Ascending aorta (tissue), 2 donors: ENCODE measurements at regions not wholly inside any gene's neighbourhood (a gene's known extent, or its start where the extent isn't known, plus 50 kb on each side); places are given as distances from the start of the nearest gene placed in this dataset.

Experiments used
- DNase-seq, 2 donors: peaks; one replicate each; pipeline ENCODE4 v3.0.0-alpha.2; 2019; ENCODE audit warnings: low spot score in 2 of 2
- H3K27ac ChIP-seq, 2 donors: fragments of 200-600 bp; sonication (generic); one replicate each; pipeline ENCODE4 v1.5.1; 2016 to 2017; ENCODE audit warnings: mild to moderate bottlenecking in 1 of 2
- H3K27me3 ChIP-seq: fragments of 200-600 bp; sonication (generic); one replicate; pipeline ENCODE4 v1.5.1; 2017
- H3K36me3 ChIP-seq, 2 donors: fragments of 200-600 bp; sonication (generic); one replicate each; pipeline ENCODE4 v1.5.1; 2016
- H3K4me1 ChIP-seq, 2 donors: fragments of 200-600 bp; sonication (generic); one replicate each; pipeline ENCODE4 v1.5.1; 2016 to 2017; ENCODE audit warnings: mild to moderate bottlenecking in 1 of 2
- H3K4me3 ChIP-seq, 2 donors: fragments of 200-600 bp; sonication (generic); one replicate each; pipeline ENCODE4 v1.5.1; 2016 to 2017; ENCODE audit warnings: mild to moderate bottlenecking in 1 of 2
- H3K9me3 ChIP-seq, 2 donors: fragments of 200-600 bp; sonication (generic); one replicate each; pipeline ENCODE4 v1.5.1; 2016
- CTCF ChIP-seq, 3 experiments: fragments of 200-600 bp in 2 of 3; fragments of 450-650 bp in 1 of 3; sonication (generic) in 2 of 3; IDR thresholded peaks; one replicate each; pipeline ENCODE4 v1.5.1; 2016 to 2019; ENCODE audit warnings: antibody characterized with exemption in 3 of 3, mild to moderate bottlenecking in 1 of 3, moderate library complexity in 1 of 3
- intact Hi-C: fragments of 100-400 bp; cut with DNase I; formaldehyde crosslinking; loops from one replicate; pipeline ENCODE4 v1.15.1; 2023

- no peak for DNase-seq
- intact Hi-C loops: no loop called here
- no peaks in the 10 kb centered on the region for H3K27me3 ChIP-seq
- H3K4me1 ChIP-seq: no peaks in the 10 kb centered on the region
- H3K36me3 ChIP-seq: no peaks in the 10 kb centered on the region
- no peak for TF ChIP-seq CTCF (IDR thresholded peaks at IDR 0.05)
- no peak overlapping the region for H3K27ac ChIP-seq
- no peaks in the 10 kb centered on the region for H3K9me3 ChIP-seq
- no peak overlapping the region for H3K4me3 ChIP-seq
Observed at GRCh38 chr11:80593648-80594374, 1153.0 kb upstream of the TENM4 start.

DNA sequence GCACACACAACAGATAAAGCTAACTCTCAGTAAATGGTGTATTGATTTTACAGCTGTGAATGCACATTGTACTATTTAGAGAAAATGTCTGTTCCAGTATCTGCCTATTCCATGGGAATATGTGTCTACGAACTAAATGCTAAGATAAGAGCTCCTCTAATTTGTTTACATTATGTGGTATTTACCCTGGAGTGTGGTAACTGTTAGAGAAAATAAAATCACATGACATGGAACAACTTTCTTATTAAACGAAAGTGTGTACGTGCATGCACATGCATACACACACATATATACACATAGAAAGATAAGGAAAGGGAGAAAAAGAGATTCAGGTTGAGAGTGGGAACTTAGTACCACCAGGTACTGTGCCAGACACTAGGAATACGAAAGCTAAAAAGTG, 1151.7 kb upstream of the TENM4 start:
- Histone ChIP-seq H3K4me3 (no peak overlapping the region), H3K27ac (no peak overlapping the region), H3K4me1 (no peaks in the 10 kb centered on the region), H3K9me3 (no peaks in the 10 kb centered on the region), H3K36me3 (no peaks in the 10 kb centered on the region), H3K27me3 (no peaks in the 10 kb centered on the region)
- intact Hi-C loops: no loop called here
- no peak for TF ChIP-seq CTCF (IDR thresholded peaks at IDR 0.05)
- DNase-seq: no peak

GRCh38 chr11:80587906-80588305, 1147.1 kb upstream of the TENM4 start:
- H3K4me3 ChIP-seq: no peak overlapping the region
- H3K9me3 ChIP-seq: no peaks in the 10 kb centered on the region
- H3K27me3 ChIP-seq: no peaks in the 10 kb centered on the region
- no peak for DNase-seq
- no peak overlapping the region for H3K27ac ChIP-seq
- H3K4me1 ChIP-seq: no peaks in the 10 kb centered on the region
- H3K36me3 ChIP-seq: no peaks in the 10 kb centered on the region
- TF ChIP-seq CTCF (IDR thresholded peaks at IDR 0.05): no peak
- intact Hi-C loops: no loop called here

- no peaks in the 10 kb centered on the region for H3K9me3 ChIP-seq
- no peak for TF ChIP-seq CTCF (IDR thresholded peaks at IDR 0.05)
- intact Hi-C loops: no loop called here
Observed at GRCh38 chr11:80586464-80586863, 1145.6 kb upstream of the TENM4 start.

DNA sequence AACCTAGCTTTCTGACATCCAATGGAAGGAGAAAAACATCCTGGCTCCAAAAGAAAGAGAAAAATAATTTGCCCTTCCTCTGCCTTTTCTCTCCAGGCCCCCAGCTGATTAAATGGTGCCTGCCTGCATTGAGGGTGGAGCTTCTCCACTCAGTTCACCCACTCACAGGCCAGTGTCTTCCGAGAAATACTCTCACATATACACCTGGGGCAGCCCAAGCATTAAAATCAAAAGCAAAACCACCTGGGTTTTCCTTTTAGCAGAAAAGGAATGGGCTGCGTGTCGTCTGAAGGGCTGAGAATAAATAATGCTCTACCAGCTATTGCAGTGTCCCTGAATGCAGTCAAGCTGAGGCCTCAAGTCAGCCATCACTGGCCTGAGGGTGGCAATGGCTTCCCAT, 1143.8 kb upstream of the TENM4 start:
- no peak overlapping the region for H3K4me3 ChIP-seq
- no peak for DNase-seq
- no peaks in the 10 kb centered on the region for H3K36me3 ChIP-seq
- H3K27me3 ChIP-seq: no peaks in the 10 kb centered on the region
- no peak overlapping the region for H3K27ac ChIP-seq
- H3K4me1 ChIP-seq: no peaks in the 10 kb centered on the region
- intact Hi-C loops: no loop called here
- TF ChIP-seq CTCF (IDR thresholded peaks at IDR 0.05): no peak
- no peaks in the 10 kb centered on the region for H3K9me3 ChIP-seq

More at GRCh38 chr11:80586464-80586863, 1145.6 kb upstream of the TENM4 start:
- Histone ChIP-seq H3K36me3 (no peaks in the 10 kb centered on the region), H3K27me3 (no peaks in the 10 kb centered on the region), H3K27ac (no peak overlapping the region), H3K4me3 (no peak overlapping the region), H3K4me1 (no peaks in the 10 kb centered on the region)
- DNase-seq: no peak

DNA sequence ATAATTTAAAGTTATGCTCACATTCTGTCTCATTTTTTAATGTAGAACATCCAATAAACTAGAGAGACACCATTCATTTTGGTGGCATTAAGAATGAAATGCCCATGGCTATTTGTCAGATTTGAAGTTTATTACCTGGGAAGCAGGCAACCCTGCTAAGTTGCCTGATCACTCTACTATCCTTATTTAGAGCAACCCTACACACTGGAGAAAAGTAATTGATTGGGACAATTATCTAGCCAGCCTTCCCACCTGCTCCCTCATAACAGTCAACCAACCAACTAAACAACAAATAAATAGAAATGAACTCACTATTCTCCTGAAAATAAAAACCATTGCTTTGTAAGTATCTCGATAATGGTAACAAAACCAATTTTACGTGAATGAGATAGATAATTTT, 1129.0 kb upstream of the TENM4 start:
- no peak overlapping the region for H3K4me3 ChIP-seq
- intact Hi-C loops: no loop called here
- no peak for TF ChIP-seq CTCF (IDR thresholded peaks at IDR 0.05)
- DNase-seq: no peak
- no peak overlapping the region for H3K27ac ChIP-seq
- no peaks in the 10 kb centered on the region for H3K27me3 ChIP-seq
- no peaks in the 10 kb centered on the region for H3K4me1 ChIP-seq
- no peaks in the 10 kb centered on the region for H3K36me3 ChIP-seq
- no peaks in the 10 kb centered on the region for H3K9me3 ChIP-seq
